Sciatic nerve (tissue), 2 donors: ENCODE measurements at regions not wholly inside any gene's neighbourhood (a gene's known extent, or its start where the extent isn't known, plus 50 kb on each side); places are given as distances from the start of the nearest gene placed in this dataset.

Experiments
- ATAC-seq: fragments of 200-7000 bp; cut with Tn5 transposase; one replicate; pipeline ENCODE4 v1.9.1; 2020; ENCODE audit warnings: mild to moderate bottlenecking, moderate library complexity
- DNase-seq: peaks from one replicate; pipeline ENCODE4 v3.0.0-alpha.2; 2020; ENCODE audit warnings: low spot score
- intact Hi-C: fragments of 100-400 bp; cut with DNase I; formaldehyde crosslinking; loops from one replicate; pipeline ENCODE4 v1.14.2; 2022
- donor health status: DM: no; HTN: no; CAD: no.
- donor health status: DM: no; HTN: no; CAD: no.

DNA sequence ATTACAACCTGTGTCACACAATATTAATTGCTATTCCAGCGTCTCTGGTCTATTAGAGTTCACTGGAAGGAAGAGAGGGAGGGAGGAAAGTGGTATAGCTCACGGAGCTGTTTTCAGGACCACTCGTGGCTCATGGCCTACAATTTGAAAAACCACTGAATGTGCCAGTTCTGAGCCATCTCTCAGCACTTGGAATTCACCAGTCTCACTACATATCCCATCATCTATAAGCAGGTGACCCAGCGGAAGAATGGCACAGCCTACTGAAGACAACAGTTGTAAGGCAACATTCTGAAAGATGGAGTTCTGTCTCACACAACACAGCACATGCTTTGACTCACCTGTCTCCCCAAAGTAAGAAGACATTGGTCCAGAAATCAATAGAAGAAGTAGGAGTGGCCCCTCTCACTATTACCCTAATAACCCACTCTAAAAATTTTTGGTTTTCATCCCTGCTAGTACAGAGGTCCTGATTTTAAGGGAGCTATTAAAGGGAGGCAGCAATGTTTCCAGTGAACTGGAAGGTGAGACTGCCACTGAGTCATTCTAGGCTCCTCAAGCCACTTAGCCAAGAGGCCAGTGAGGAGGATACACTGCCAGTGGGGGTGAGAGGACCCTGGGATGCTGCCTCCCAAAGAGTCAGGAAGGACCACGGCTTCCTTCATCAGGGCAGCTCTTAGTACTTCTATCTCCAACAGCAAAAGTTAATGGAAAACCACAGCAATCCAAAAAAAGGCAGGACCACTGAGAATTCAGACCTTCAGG lies 50.0 kb upstream of the DOCK9 start:
- DNase-seq: no peak
- intact Hi-C loops: no loop called here
- ATAC-seq: no peak

DNA sequence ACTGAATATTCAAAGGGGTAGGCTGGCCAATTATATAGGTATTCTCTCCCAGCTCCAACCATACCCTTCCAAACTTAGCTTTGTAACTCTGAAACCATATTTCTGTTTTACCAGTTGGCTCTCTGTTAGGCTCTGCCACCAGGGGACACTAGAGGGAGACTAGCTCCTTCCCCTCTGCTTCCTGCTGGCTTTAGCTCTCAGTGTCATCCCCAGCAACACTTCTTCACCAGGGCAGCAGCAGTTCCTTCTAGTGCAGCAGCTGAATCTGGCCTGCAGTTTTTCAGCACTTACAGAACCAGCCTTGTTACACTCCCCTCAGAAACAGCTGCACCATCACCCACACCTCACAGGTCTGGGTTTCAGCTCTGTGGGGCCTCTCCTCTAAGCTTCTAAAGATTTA lies 51.0 kb upstream of the DOCK9 start:
- intact Hi-C loops: no loop called here
- ATAC-seq (no peak), DNase-seq (no peak)

DNA sequence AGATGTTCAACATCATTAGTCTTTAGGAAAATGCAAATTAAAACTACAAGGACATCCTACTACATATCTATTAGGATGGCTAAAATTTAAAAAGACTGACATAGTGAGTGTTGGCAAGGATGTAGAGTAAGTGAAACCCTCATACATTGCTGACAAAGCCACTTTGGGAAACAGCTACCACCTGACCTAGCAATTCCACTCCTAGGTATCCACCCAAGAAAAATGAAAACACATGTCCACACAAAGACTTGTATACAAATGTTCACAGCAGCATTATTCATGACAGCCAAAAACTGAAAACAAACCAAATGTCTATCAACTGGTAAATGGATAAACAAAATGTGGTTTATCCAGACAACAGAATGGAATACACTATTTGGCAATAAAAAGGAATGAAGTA lies 51.7 kb upstream of the DOCK9 start:
- DNase-seq: no peak
- intact Hi-C loops: no loop called here
- no peak for ATAC-seq

DNA sequence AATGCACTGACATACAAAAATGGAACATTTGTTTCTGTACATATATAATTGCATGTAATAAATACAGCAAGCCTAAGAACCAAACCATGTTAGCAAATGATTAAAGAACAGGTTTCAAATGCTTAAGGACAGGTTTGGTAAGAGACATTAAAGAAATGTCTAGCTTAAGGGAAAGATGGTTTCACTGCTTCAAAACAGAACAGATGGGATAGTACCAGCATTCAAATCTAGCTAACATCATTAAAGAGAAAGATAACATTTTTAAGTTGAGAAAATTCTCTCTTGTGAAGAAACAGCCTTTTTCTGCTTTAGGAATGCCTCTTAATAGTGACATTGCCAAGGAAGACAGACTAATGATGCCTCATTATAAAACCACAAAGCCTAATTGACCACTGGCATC lies 52.5 kb upstream of the DOCK9 start:
- ATAC-seq: no peak

DNA sequence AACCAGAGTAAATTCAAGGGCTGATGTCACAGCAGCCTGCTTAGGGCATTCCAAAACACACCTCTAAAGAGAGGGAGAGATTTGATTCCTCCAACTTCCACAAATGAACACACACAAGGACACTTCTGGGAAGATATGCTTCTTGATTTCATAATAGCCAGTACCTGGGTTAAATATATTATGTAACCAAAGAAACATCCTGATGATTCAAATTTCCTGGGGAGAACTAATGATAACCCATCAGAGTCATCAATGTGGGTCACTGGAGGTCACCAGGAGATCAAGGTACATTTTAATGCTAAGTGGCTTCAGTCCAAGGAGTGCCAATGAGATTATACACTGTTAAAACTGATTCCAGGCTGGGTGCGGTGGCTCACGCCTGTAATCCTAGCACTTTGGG lies 54.0 kb upstream of the DOCK9 start:
- DNase-seq (no peak), ATAC-seq (peak; percentile 47)
- intact Hi-C loops: no loop called here

More for the DNA sequence above, 52.5 kb upstream of the DOCK9 start:
- intact Hi-C loops: no loop called here
- no peak for DNase-seq

DNA sequence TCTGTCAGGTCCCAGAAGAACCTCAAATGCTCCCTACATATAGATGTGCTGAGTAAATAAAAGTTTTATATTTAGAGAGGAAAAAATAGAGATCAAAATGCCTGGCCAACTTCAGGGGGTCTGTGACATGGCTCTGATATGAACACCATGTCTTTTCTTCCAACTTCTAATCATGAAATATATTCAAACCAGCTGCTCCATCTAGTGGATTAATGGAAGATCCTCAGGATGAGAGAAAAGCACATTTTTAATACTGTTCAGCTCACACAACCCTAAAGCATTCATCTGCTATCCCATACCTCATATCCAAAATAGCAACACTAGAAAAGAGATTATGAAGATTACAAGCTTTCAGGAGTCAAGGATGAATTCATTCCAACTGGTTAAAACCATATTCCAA lies 56.0 kb upstream of the DOCK9 start:
- intact Hi-C loops: no loop called here
- DNase-seq (no peak), ATAC-seq (peak; percentile 89)

DNA sequence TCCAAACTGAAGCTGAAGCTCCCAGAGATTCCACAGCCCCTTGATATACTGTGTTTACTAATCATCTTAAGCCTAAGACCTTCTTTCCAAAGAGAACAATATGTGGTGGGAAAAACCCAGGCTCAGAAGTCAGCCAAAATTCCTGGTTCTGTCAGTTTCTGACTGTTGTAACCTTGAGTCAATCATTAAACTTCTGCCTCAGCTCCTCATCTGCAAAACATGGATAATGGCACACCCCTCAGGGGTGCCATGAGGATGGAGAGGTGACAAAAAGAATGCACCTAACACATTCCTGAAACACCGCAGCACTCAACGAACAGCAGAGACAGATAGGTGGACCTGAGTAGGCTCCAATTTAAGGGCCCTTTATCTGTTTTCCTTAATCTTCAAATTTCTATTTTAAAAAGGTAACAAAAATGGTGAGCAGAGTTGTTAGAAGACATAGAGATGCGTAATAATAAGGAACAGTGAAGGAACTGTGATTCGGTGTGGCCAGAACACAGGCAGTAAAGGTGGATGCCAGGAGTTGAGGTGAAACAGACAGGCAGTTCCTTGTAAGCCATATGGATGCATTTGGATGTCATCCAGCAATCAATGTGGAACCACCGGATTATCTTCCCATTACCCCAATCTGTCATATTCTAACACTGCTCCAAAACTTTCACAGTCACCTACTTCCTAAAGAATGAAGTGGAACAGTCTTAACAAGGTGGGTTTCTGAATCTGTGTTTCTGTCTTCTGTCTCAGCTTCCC lies 56.6 kb upstream of the DOCK9 start:
- intact Hi-C loops: no loop called here
- DNase-seq: no peak
- no peak for ATAC-seq

DNA sequence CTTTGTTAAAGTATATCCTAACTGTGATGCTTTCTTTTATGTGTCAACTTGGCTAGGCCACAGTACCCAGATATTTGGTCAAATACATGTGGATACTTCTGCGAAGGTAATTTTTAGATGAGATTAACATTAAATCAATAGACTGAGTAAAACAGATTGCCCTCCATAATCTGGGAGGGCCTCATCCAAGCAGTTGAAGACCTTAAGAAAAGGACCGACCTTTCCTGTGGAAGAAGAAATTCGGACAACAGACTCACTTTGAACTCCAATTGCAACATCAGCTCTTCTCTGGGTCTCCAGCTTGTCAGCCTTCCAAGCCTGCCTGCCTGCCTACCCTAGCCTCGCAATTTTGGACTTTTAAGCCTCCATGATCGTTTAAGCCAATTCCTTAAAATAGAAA lies 57.9 kb upstream of the DOCK9 start:
- ATAC-seq (no peak), DNase-seq (no peak)
- intact Hi-C loops: no loop called here

DNA sequence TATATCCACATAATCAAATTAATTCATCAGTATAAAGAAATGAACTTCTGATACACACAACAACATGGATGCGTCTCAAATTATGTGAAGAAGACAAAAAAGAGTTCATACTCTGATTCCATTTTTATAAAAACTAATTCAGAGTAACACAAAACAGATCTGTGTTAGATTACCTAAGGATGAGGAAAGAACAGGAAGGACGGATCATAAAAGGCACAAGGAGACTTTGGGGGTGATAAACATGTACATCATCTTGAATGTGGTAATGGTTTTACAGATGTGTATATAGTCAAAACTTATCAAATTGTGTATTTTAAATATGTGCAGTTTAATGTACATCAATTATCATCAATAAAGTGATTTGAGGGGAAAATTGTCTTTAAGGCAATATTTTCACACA lies 59.9 kb upstream of the DOCK9 start:
- DNase-seq (no peak), ATAC-seq (no peak)
- intact Hi-C loops: no loop called here

DNA sequence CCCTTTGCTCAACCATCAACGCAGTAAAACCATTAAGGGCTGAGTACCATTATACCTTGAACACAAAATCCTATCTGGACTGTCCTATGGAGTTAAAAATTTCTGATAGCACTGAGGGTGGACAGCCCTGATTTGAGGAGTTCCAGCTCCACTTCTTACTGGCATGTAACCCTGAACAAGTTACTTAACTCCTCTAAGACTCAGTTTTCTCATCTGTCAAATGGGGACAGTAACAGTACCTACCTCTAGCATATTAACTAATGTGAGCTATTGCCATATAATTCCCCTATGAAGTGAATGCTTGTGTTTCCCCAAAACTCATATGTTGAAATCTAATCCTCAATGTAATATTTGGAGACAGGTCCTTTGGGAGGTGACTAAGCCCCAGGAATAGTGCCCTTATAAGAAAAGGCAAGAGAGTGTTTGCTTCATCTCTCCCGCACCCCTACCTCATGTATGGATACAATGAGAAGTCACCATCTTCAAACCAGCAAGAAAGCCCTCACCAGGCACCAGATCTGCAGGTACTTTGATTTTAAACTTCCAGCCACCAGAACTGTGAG lies 61.9 kb upstream of the DOCK9 start:
- no peak for DNase-seq
- no peak for ATAC-seq
- intact Hi-C loops: no loop called here

DNA sequence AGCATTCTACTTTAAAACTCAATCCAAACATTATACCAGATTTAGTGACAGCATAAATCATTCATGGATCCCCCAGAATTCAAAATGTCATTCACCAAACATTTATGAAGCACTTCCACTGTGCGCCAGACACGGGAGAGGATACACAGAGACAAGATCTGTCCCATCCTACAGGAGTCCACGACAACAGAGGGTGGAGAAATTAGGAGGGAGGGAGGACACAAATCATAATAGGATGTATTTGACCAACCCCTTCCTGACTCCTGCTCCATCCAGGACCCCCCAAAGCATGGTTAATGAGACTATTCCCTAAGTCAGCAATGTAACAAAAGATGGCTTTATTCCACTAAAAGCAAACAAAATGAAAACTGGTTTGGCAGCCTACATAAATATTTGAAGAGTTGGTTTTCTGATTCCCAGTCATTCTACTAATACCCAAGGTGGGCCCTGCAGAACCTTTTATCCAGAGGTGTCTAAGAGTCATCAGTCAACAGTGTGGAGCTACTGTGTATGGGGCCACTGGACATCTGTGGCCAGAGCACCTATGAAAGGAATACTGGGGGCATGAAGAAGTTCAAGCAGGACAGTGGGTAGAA lies 62.8 kb upstream of the DOCK9 start:
- intact Hi-C loops: no loop called here
- no peak for DNase-seq
- ATAC-seq: no peak

DNA sequence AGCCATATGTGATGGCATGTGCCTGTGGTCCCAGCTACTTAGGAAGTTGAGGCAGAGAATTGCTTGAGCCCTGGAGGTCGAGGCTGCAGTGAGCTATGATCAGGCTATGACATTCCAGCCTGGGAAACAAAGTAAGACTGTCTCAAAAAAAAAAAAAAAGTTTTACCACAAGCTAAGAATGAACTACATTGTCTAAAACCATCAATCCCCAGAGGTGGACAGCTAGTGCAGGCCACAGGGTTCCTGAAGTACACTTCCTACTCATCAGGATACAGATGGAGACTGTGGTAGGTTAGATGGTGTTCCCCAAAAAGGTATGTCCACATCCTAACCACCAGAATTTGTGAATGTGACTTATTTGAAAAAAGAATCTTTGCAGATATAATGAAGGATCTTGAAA lies 63.5 kb upstream of the DOCK9 start:
- intact Hi-C loops: no loop called here
- DNase-seq (no peak), ATAC-seq (peak; percentile 53)

DNA sequence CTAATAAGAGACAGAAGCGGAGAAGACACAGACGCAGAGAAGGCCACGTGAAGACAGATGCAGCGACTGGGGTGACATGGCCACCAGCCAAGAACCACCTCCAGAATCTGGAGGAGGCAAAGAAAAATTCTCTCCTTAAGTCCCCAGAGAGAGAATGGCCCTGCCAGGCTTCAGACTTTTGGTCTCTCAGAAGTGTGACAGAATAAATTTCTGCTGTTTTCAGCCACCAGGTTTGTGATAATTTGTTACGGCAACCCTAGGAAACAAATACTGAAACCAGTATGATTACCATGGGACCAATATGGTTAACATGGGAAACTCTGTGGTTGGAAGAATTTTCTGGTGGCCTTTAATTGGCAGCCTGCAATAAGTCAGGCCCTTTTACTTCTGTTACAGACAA lies 63.9 kb upstream of the DOCK9 start:
- ATAC-seq (no peak), DNase-seq (no peak)
- intact Hi-C loops: no loop called here

DNA sequence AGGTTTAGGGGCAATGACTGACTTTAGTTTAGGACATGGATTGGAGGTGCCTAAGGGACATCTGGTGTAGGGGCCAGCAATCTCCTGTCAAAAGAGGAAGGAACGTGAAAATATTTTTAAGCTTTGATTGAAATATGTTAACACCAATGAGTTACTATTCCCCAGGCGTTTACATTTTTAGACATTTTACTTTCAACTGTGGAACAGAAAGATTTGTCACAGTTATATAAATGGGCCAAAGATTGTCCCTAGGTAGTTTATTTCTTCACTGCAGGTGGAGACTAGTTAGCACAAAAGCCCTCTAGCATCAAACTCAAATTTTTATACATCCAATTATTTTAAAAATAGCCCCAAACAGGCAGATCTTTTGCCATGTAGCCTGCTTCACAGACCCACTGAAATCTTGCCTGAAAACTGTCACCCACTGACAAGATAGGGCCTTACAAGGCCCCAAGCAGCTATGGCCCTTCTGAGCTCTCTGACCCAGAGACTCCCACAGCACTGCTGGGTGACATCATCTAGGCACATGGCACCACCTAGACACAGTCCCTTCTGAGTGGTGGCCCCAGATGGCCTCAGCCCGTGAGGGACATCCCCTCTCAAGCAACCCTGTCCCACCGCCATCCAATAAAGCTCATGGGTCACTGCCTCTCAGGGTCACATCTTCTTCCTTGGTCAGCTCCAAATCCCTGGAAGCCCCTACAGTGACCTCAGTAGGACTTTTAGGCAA lies 64.8 kb upstream of the DOCK9 start:
- intact Hi-C loops: no loop called here
- ATAC-seq: no peak

DNA sequence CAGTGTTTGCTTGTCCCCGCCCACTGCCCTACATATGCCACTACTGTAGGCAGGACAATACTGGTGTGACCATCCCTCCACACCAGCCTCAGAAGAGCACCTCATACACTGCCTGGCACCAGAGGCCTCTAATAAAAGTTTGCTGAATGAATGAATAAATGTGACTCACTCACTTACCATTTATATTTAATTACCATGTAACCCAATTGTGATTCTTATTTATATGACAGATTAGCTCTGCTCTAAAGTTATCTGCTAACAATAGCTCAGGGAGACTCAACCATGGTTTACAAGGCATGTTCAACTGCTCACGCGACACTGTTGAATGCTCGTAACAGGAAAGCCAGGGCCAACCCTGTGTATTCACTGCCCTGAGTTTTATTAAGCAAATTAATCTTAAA lies 66.0 kb upstream of the DOCK9 start:
- intact Hi-C loops: no loop called here
- ATAC-seq (no peak), DNase-seq (no peak)

More for the DNA sequence above, 64.8 kb upstream of the DOCK9 start:
- no peak for DNase-seq

DNA sequence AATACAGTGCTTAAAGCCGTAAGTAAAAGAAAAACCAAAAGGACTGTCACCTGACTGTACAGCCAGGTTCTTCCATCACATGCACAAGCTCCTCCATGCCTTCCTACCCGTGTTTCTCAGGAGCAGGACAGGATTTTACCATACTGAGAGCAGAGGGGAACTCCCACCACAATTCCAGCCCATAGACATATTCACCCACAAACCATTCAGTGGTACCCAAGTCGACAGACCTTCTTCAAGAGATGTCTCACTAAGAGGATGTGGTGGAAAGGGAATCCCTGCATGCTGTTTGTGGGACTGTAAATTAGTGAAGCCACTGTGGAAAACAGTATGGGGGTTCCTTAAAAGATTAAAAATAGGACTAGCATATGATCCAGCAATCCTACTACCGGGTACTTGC lies 66.9 kb upstream of the DOCK9 start:
- intact Hi-C loops: no loop called here
- DNase-seq: no peak
- ATAC-seq: no peak

DNA sequence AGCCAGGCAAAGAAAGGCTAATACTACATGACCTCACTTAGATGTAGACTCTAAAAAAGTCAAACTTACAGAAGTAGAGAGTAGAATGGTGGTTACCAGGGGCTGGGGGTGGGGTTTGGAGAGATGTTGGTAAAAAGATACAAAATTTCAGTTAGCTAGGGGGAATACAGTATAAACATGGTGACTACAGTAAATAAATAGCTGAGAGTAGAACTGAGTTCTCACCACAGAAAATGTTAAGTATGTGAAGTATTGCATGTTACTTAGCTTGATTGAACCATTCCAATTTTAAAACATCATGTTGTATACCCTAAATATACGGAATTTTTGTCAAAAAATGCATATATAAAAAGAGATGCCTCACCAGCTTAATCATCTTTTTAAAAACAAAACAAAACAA lies 67.5 kb upstream of the DOCK9 start:
- no peak for DNase-seq
- no peak for ATAC-seq
- intact Hi-C loops: no loop called here

DNA sequence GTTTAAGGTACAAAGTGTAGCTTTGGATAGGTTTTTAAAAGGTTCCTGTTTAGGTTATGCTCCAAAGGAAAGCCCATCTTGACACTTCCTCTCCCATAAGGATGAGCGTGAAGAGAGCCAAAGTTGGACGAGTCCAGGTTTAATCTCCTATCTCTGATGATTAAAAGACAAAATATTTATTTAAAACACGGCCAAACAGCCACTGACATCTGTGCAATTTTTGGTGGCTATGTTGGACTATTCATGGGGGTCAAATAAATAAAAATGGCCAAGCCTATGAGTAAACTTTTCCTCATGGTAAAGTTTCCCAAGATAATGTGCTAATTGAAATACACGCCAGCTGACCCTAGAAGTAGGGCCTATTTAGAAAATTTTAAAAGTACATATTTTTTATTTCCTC lies 69.0 kb upstream of the DOCK9 start:
- intact Hi-C loops: no loop called here
- no peak for DNase-seq
- no peak for ATAC-seq

DNA sequence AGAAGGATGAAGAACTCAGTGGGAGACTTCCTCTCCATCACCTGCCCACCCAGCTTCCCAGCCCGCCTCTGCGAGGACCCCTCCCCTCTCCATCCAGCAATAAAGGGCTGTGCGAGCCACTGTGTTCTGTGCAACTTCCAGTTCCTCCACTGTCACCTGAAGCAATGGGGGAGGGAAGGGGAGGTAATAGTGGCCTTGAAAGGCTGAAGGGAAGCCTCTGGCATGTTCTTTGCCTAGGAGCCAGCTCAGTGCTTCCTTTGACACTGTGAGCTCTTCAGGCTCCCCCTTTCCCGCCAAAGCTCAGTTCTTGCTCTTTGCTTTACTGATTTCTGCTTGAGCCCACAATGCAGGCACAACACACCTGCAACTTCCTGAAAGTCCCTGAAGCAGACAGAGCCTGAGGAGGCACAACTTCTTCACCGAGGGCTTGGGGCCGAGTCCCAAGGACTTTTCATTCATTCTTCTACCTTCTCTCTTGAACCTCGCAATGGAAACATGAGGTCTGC lies 73.2 kb upstream of the DOCK9 start:
- intact Hi-C loops: no loop called here
- DNase-seq (no peak), ATAC-seq (no peak)
